HG03575 (cell line): ENCODE measurements at regions not wholly inside any gene's neighbourhood (a gene's known extent, or its start where the extent isn't known, plus 50 kb on each side); places are given as distances from the start of the nearest gene placed in this dataset.

Experiments
- ATAC-seq: cut with Tn5 transposase; IDR thresholded peaks from one replicate; pipeline ENCODE4 v1.9.1; 2021; ENCODE audit not compliant: unreplicated experiment, insufficient number of reproducible peaks, low FRiP score; ENCODE audit errors: extremely low read depth

DNA sequence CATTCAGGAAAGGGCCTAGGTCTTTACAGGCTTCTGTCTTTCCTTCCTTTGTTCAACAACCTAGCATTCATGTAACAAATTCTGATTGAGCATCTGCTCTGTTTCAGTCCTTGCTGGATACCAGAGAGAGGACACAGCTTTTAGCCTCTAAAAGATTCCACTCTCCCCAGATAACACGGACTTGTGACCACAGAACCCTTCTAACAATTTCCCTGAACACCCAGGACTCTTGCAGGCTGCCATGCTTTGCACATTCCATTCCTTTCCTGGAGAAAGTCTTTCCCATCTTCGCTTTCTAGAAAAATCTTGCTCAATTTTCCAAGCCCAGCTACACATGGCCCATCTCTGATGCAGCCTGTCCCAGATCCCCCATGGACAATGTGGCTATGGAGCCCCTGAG, 310.9 kb downstream of the ACTL7B start:
- no peak for ATAC-seq

DNA sequence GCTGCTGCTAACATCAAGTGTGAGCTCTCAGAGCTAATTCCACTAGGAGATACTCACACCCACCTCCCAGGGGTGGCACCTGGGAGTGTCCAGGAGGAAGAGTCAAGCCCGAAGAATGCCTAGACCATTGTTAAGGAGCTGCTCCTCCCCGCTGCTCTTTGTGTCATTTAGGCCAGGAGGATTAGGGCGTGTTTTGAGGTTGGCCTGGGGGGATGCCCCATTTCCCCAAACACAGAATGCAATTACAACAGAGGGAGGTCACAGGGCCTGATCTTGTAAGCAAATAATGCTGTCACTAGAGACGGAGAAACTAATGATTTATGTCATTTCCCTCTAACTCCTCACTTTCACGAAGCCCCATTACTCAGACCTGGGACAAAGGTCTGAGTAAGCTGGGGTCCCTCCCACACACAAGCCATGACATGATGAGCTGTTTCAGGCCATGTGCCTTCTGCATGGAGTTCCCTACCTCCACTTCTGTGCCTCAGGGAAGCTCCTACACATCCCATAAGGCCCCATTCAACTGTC, 312.5 kb downstream of the ACTL7B start:
- ATAC-seq: no peak

DNA sequence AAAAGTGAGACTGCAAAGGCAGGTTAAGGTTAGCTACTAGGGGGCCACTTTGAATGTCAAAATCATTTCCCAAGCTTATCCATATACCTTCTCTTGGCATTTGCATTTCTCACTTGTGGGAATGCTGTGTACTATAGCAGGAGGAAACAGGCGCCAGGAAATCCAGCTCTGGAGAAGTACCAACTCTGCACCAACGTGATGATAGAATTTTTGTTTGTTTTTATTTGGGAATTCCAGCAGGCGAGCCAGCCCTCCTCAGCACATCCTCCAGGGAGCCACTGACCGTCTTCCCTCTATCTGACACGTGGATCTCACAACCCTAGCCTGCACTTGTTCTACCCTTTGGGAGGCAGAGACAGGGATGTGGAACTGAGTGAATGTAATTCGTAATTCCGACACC, 318.0 kb downstream of the ACTL7B start:
- no peak for ATAC-seq

DNA sequence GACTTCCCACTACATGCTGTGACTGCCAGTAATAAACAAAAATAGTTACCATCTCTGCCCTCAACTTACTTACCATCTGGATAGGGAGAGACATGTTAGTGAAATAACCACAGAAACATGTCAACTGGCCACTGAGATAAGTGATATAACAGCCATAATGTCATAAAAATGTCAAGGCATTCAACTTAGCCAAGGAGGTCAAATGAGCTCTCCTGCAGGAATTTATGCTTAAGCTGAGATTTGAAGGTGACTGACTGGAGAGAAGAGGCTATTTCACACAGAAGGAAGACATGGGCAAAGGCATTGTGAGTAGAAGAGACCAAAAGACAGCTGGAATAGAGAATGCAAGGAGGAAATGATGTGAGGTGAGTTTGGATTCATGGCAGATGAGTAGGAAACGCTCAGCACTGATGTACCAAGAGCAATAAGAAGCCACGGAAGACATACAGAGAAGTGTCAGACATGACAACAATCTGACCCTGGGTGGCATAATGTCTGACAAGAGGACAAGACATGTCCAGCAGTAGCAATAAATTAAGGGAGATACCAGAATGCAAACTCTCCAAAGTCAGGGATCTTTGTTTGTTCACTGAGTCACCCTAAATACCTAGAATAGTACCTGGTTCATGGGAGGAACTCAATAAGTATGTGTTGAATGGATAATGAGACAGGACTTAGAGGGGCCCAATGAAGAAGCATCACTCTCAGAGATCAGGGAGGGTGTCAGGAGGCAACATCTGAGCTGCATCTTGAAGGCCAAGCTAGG, 318.8 kb downstream of the ACTL7B start:
- ATAC-seq: no peak

DNA sequence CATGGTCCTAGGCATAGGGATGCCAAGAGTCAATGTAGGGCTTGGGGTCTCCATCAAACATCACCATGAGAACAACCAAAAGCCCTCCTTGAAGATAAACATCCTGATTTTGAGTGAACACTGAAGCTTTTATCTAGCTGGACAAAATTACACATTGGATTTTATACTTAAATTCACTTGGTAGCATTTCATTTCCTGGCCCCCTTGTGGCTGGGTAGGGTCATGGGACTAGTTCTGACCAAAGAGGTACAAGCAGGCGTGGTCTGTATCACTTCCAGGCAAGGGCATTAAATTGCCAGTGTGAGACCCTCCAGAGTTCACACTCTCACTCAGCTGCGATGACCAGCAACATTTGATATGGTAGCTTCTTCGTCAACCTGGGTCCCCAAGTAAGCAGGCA, 320.3 kb downstream of the ACTL7B start:
- ATAC-seq: no peak

DNA sequence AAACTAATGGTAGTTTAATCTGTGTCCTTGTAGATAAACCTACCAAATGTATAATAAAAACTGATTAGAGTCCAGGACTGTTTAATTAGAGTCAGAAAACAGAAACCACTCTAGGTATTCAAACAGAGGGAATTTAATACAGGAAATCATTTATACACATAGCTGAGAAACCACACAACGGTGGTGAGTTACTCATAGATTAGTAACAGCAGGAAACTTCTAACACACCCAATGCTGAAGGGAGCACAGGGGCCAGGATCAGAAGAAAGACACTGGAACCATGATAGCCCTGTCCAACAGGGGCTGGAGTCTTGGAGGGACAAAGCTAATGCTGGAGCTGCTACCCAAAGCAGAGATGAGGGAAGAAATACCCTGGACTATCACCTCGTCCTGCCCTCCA, 321.0 kb downstream of the ACTL7B start:
- no peak for ATAC-seq

DNA sequence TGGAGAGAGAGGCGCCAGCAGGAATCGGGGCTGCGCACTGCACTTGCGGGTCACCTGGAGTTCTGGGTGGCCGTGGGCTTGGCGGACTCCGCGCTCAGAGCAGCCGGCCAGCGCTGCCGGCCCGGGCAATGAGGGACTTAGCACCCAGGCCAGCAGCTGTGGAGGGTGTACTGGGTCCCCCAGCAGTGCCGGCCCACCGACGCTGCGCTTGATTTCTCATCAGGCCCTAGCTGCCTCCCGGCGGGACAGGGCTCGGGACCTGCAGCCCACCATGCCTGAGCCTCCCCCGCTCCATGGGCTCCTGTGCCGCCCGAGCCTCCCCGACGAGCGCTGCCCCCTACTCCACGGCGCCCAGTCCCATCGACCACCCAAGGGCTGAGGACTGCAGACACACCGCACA, 325.6 kb downstream of the ACTL7B start:
- ATAC-seq: no peak

DNA sequence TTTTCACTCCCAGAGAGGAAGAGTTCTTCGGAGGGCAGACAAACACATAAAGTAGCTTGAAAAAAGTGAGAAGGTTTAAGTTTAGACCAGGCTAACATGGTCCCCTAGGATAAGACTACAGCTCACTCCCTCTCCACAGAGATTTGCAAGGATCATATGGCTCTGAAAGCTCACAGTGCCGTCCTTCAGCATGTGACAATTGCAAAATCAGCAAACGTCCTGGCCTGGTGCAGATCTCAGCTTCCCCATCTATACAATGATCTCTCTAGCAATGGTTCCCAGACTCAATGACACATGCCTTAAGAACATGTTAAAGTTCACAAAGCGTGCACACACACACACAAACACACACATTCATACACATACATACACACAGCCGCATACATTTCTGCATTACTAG, 327.6 kb downstream of the ACTL7B start:
- ATAC-seq: no peak

DNA sequence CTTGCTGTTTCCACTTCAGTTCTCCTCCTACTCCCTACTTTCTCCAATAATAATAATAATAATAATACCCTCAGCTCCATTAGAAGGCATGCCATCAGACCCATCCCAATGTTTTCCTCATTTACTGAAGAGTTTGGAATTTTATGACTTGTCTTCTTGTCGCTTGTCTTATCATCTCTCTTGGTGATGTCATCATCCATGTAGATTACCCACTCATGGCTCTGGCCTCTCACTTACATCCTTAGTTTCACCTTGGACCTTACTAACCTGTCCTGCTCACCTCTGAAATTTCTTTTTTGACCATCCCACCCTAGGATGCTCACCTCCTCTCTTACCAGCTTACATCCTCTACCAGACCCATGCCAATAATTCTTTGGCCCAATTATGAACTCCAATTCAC, 329.3 kb downstream of the ACTL7B start:
- no peak for ATAC-seq

DNA sequence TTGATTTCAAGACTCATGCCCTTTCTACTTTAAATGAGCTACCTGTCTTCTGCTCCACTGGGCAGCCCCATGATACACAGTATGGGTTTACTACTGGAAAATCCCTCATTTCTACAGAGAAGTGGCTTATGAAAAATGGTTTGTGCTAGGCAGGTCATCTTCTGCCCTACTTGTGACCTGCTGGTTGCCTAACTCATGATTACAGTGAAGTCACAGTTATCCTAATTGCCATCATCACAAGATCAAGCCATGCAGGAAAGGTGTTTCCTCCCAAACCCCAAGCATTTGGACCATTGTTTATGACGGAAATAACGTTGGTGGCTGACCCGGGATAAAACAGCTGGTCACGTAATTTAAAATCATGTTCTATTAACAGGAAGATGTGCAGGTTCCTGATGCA, 330.6 kb downstream of the ACTL7B start:
- ATAC-seq: no peak

DNA sequence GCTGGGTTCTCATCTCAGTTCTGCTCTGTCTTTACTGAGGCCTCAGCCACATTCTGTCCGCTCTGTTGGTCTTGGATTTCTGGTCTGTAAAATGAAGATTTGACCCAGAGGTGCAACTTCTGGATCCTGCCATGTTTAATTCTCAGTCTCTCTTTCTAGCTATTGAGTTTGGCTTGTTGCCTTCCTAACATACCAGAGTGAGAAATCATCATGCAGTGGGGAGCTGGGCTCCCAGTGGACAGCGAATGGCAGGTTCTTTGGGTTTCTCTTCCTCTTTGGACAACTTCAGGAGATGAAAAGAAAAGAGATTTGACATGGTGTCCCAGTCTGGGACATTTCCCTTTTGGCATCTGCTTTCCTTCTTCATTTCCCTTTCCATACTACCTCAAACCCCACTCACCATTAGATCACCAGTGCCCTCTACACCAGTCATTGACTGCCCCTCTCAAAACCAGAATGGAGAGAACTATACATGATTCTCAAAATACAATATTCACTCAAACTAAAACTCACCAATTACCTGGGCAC, 334.7 kb downstream of the ACTL7B start:
- no peak for ATAC-seq

DNA sequence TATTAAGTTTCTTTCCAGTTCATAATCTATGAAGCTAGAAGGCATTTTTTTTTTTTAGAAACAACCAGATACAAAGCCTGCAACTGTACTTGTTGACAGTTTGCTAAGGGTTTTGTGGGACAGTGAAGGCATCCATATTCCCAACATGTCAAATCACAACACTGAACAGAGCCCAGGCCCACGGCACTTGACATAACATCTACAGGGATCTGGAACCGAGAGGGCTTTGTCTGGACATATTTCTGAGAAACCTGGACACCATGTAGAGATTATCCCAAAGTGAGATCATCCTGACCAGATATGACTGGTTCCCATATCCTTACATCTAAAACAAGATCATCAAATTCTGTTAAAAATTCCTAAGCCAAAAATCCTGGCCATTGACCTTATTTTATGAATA, 336.3 kb downstream of the ACTL7B start:
- ATAC-seq: no peak

DNA sequence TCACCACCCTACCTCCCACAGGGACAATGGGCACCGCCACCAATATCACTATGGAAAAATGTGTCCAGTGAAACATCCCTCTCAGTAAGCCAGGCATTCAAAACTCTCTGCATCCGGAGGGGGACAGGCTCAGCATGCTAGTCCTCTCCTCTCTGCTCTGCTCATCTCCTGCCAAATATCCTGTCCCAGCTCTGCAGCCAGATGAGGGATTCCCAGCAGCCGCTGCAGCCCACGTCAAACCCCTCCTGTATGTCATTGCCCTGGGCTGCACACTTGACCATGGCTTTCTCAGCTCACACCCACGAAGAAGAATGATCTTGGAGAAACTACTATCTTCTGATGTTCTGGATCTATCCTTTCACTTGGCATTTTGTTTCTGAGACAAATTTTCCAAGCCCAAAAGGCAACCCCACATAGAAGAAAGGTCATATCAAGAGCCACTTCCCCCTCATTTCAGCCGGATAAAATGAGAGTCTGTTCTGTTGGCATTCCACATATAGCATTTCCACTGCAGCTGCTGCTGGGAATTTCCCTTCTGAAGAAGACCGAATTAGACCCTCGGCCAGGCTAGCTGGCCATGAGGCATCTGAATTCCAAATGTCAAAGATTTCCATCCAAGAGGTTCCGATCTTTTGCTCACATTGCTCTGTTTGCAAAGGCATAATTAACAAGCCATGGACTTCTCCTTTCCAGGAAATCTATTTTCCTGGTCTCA, 338.0 kb downstream of the ACTL7B start:
- ATAC-seq: no peak

DNA sequence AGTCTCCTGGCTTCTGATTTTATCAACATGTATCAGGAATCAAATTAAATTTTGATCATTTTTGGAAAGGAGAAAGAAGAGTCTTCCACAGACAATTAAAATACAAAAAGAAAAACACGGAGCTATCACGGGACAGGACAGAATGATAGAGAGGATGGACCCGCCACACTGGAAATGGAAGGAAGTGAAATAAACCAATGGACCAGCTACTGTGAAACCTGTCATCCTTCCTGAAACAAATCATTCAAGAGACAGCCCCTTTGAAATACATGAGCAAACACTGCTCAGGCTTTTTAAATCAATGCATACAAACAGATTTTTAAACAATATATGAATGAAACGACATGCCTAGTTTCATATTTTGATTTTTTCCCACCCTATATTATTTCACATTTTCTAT, 339.4 kb downstream of the ACTL7B start:
- ATAC-seq: no peak

DNA sequence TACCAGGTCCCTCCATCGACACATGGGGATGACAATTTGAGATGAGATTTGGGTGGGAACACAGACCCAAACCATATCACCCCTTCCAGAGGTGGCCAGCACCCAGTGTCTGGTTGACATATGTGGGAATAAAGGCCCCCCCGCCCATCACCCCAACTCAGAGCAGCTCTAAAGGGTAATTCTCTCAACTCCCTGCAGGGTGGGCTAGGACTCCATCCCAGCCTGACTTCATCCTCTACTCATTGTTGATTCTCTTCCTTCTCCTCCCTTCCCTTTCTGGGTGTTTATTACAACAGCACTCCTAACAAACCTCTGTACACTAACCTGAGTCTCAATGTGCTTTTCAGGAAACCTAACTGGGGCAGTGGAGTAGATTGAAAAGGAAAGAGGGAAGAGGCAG, 339.9 kb downstream of the ACTL7B start:
- ATAC-seq: no peak

DNA sequence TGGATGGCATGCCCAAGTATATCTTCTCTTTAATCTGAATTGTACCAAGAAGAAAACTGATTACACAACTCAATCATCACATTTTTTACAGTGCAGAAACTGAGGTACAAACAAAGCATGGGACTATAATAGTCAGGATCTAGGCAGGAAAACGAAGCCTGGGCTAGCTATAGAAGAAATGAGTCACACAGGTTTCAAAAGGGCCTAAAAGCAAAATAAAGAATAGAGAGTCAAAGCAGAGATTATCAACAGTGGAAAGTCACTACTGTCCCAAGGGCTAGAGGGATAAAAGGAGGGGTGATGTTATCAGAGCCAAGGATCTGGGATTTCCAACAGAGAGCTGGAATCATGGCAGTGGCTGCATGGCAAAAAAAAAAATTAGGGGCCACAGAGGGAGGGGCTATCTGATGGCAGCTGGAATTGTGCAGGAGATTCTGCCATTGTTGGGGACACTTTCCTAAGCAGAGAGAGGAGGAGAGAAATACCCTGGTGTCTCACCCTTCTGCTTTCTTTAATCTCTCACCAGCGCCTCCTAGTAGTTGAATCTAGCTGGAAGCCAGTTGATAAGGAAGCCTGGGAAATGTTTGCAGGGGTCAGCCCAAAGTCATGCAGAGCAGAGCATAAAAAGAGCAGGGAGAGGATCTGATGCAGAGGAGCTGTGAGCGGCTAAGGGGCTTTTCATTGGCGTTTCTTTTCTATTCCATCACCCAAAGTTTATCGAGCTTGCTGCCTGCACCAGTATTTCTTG, 343.2 kb downstream of the ACTL7B start:
- no peak for ATAC-seq

DNA sequence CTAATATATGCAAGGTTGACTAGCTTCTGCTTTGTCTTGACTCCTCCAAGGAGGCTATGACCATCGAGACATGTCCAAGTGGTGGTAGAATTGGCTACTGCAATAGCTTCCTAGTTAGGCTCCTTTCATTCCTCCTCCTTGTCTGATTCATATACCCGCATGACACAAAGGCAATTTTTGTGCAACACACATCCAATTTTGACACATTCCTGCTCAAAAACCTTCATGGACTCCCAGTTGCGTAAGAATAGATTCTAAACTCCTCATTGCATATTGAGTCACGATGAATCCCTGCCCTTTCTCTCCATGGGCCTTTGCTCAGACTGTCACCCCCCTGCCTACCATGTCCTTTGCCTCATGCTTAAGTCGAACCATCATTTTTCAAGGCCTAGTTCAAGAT, 344.5 kb downstream of the ACTL7B start:
- no peak for ATAC-seq

DNA sequence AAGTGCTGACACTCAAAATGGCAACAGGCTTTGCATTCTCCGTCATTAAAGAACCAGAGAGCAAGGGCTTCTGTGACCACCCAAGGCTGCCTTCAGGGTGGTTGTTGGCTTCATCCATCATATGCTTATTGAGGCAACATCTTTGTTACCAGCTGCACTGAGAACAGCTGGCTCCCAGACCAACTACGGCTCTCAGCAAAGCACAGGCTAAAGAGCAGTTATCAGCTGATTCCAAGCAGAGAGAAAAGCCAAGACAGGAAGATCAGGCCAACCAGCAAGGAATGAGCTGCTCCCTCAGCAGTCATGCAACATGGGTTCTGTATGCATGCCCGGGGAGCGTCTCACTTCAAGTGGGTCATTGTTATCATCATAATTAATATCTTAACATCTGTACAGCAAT, 358.9 kb downstream of the ACTL7B start:
- no peak for ATAC-seq

DNA sequence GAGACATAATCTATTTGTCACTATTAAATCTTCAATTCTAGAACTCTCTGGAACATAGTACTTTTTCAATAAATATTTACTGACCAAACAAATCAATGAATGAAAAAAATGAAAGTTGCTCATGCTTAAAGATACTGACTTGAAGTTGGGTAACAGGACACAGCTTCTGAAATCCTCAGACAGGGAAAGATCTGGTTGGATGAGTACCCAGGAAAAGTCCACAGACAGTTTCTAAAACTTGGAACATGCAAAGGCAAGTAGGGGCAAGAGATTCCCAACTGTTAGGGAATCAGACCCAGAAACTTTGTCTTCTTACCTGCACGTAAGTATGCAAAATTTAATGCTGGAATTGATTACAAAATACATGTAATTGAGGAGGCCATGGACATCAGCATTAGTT, 366.2 kb downstream of the ACTL7B start:
- no peak for ATAC-seq

DNA sequence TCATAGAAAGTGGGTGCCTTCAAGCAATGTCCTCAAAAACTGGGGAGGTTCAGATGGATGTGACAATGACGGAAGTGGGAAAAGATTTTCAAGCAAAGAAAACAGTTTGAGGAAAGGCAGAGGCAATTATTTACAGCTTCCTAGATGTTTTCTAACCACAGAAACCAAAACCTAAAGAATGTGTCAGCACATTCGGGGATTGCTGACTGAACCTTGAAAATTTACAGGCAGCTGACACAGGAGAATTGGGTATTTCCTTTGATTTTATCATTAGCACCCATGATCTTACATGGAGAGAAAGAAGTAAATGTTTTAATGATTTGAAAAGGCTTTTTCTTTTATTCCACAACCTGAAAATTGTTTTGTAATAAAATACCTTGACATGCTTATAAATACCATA, 369.0 kb downstream of the ACTL7B start:
- ATAC-seq: no peak
